ENCODE measurements at regions not wholly inside any gene's neighbourhood (a gene's known extent, or its start where the extent isn't known, plus 50 kb on each side); places are given as distances from the start of the nearest gene placed in this dataset.

- WGBS, 2 experiments (ENCODE audit: extremely low coverage in 2 of 2, insufficient read length in 1 of 2), result no CpG with 5 or more reads among the region's 2 CpGs
- intact Hi-C loops (cut with micrococcal nuclease), result no loop called here
- no peak overlapping the region for H2BK15ac ChIP-seq (ENCODE audit: low read depth, low read length)
Measured at GRCh38 chr4:178215309-178215708, 773.1 kb upstream of the AGA start.

More at GRCh38 chr4:178215309-178215708, 773.1 kb upstream of the AGA start:
- Histone ChIP-seq H3K79me1 (ENCODE audit: low read depth in 1 of 2, low read length in 2 of 2) (no peaks in the 10 kb centered on the region), H3K56ac (ENCODE audit: extremely low read depth, insufficient read depth, low read length) (no peak overlapping the region), H2AK5ac (ENCODE audit: low read depth, low read length) (no peak overlapping the region), H2BK5ac (ENCODE audit: low read depth, low read length, poor library complexity, severe bottlenecking) (no peak overlapping the region), H3K36me3 (ENCODE audit: control insufficient read depth, insufficient read depth, low read length) (no peaks in the 10 kb centered on the region), H4K8ac (ENCODE audit: low read depth in 2 of 2, low read length in 2 of 2) (no peak overlapping the region), H2BK120ac (ENCODE audit: low read depth, low read length) (no peak overlapping the region), H2AFZ (replicated peaks; ENCODE audit: low read length, poor library complexity) (no peak overlapping the region), H3K14ac (replicated peaks; ENCODE audit: low read depth, low read length) (no peak overlapping the region), H2AK9ac (replicated peaks; ENCODE audit: low read depth, low read length, poor library complexity) (no peak overlapping the region), H3K23ac (ENCODE audit: low read depth, low read length) (no peak overlapping the region), H3K4me2 (ENCODE audit: low read depth, low read length) (no peak overlapping the region), H3K9me3 (ENCODE audit: control insufficient read depth, insufficient read depth, low read length) (no peaks in the 10 kb centered on the region), H3K9me1 (ENCODE audit: insufficient read depth, low read length) (no peaks in the 10 kb centered on the region), H3K4me3 (ENCODE audit: insufficient read depth, low read depth, low read length) (no peak overlapping the region), H4K20me1 (ENCODE audit: insufficient read depth, low read length) (no peaks in the 10 kb centered on the region), H3K4ac (ENCODE audit: low read depth, low read length) (no peak overlapping the region), H3K4me1 (ENCODE audit: control insufficient read depth, insufficient read depth, low read length) (no peaks in the 10 kb centered on the region), H4K91ac (ENCODE audit: insufficient read depth, low read depth, low read length) (no peak overlapping the region), H3K9ac (ENCODE audit: low read depth, low read length) (no peak overlapping the region), H3K18ac (ENCODE audit: low read depth, low read length) (no peak overlapping the region), H2BK20ac (ENCODE audit: low read depth, low read length) (no peak overlapping the region), H3K27me3 (ENCODE audit: control insufficient read depth, insufficient read depth, low read length) (no peaks in the 10 kb centered on the region), H3K27ac (ENCODE audit: insufficient read depth, low read length) (no peak overlapping the region), H4K5ac (ENCODE audit: low read depth, low read length) (no peak overlapping the region)
- in situ Hi-C loops (cut with MboI; ENCODE audit: low sequenced_read_pairs), result no loop called here
- TF ChIP-seq MAFK (IDR thresholded peaks at IDR 0.05; ENCODE audit: low read depth, low read length) (peak; percentile 59), SMC3 (IDR thresholded peaks at IDR 0.05; ENCODE audit: low read depth, low read length) (no peak)
- no peak for ATAC-seq (ENCODE audit: low read depth)
- POLR2A ChIA-PET (ENCODE audit: unreplicated experiment), result no interaction called here
- CTCF ChIA-PET, result no interaction called here
- DNase-seq, result no peak
- BruUV-seq (replicated peaks), result no TSS peak
- dilution Hi-C loops (cut with HindIII; ENCODE audit: low sequenced_read_pairs, unreplicated experiment), result no loop called here

Data from IMR-90 (cell line).